ENCODE measurements at regions not wholly inside any gene's neighbourhood (a gene's known extent, or its start where the extent isn't known, plus 50 kb on each side); places are given as distances from the start of the nearest gene placed in this dataset.

- no peaks in the 10 kb centered on the region for H3K9me3 ChIP-seq
- no peaks in the 10 kb centered on the region for H3K4me1 ChIP-seq
- no peak for TF ChIP-seq CTCF (IDR thresholded peaks at IDR 0.05)
- intact Hi-C loops (cut with DNase I) = no loop called here
- no peak overlapping the region for H3K27ac ChIP-seq
- ATAC-seq (no peak), DNase-seq (no peak)
- H3K27me3 ChIP-seq = no peaks in the 10 kb centered on the region
- no peak overlapping the region for H3K4me3 ChIP-seq
- no peaks in the 10 kb centered on the region for H3K36me3 ChIP-seq
These were observed 64.8 kb upstream of the STK39 start for GRCh38 chr2:168312036-168312822.

GRCh38 chr2:168314236-168314635 is 66.8 kb upstream of the STK39 start:
- TF ChIP-seq CTCF (IDR thresholded peaks at IDR 0.05) = no peak
- peak; percentile 38 for ATAC-seq
- Histone ChIP-seq H3K27me3 (no peaks in the 10 kb centered on the region), H3K27ac (no peak overlapping the region), H3K4me3 (no peak overlapping the region), H3K4me1 (no peaks in the 10 kb centered on the region), H3K9me3 (no peaks in the 10 kb centered on the region), H3K36me3 (no peaks in the 10 kb centered on the region)
- intact Hi-C loops (cut with DNase I) = no loop called here
- DNase-seq = no peak

GRCh38 chr2:168315331-168316072 is 68.1 kb upstream of the STK39 start:
- DNase-seq (no peak), ATAC-seq (no peak)
- no peak overlapping the region for H3K27ac ChIP-seq

GRCh38 chr2:168316073-168316440 is 68.7 kb upstream of the STK39 start:
- H3K4me3 ChIP-seq = no peak overlapping the region
- no peak for DNase-seq
- no peaks in the 10 kb centered on the region for H3K4me1 ChIP-seq
- no peaks in the 10 kb centered on the region for H3K36me3 ChIP-seq
- no peaks in the 10 kb centered on the region for H3K27me3 ChIP-seq
- ATAC-seq = no peak
- no peak overlapping the region for H3K27ac ChIP-seq
- no peak for TF ChIP-seq CTCF (IDR thresholded peaks at IDR 0.05)
- H3K9me3 ChIP-seq = no peaks in the 10 kb centered on the region
- intact Hi-C loops (cut with DNase I) = no loop called here

More at GRCh38 chr2:168315331-168316072, 68.1 kb upstream of the STK39 start:
- intact Hi-C loops (cut with DNase I) = no loop called here
- no peak for TF ChIP-seq CTCF (IDR thresholded peaks at IDR 0.05)
- Histone ChIP-seq H3K4me1 (no peaks in the 10 kb centered on the region), H3K4me3 (no peak overlapping the region), H3K27me3 (no peaks in the 10 kb centered on the region), H3K9me3 (no peaks in the 10 kb centered on the region), H3K36me3 (no peaks in the 10 kb centered on the region)

GRCh38 chr2:168317282-168317681 is 69.9 kb upstream of the STK39 start:
- no peak overlapping the region for H3K4me3 ChIP-seq
- DNase-seq = no peak
- no peak for TF ChIP-seq CTCF (IDR thresholded peaks at IDR 0.05)
- no peaks in the 10 kb centered on the region for H3K4me1 ChIP-seq
- H3K27me3 ChIP-seq = no peaks in the 10 kb centered on the region
- H3K36me3 ChIP-seq = no peaks in the 10 kb centered on the region
- H3K27ac ChIP-seq = no peak overlapping the region
- ATAC-seq = no peak
- intact Hi-C loops (cut with DNase I) = no loop called here
- H3K9me3 ChIP-seq = no peaks in the 10 kb centered on the region

Measured in upper lobe of right lung (tissue), 1 donor.